Stimulated activated CD4-positive, alpha-beta T cell treated with anti-CD3 and anti-CD28 coated beads, Interleukin-2, amount 100 ng/mL, for 24 hours (primary cell): ENCODE measurements at regions not wholly inside any gene's neighbourhood (a gene's known extent, or its start where the extent isn't known, plus 50 kb on each side); places are given as distances from the start of the nearest gene placed in this dataset.

Experiments used
- DNase-seq, 2 donors: peaks; one replicate each; pipeline ENCODE4 v3.0.0-alpha.2; 2020

GRCh38 chr3:161555320-161555719 lies 58.7 kb downstream of the OTOL1 start:
- DNase-seq, result no peak

- no peak for DNase-seq
Observed at GRCh38 chr3:161556533-161556932, 59.9 kb downstream of the OTOL1 start.

- no peak for DNase-seq
Observed at GRCh38 chr3:161556941-161557340, 60.3 kb downstream of the OTOL1 start.

- no peak for DNase-seq
Observed at GRCh38 chr3:161557445-161558150, 61.0 kb downstream of the OTOL1 start.

- no peak for DNase-seq
Observed at GRCh38 chr3:161558236-161558635, 61.6 kb downstream of the OTOL1 start.

DNA sequence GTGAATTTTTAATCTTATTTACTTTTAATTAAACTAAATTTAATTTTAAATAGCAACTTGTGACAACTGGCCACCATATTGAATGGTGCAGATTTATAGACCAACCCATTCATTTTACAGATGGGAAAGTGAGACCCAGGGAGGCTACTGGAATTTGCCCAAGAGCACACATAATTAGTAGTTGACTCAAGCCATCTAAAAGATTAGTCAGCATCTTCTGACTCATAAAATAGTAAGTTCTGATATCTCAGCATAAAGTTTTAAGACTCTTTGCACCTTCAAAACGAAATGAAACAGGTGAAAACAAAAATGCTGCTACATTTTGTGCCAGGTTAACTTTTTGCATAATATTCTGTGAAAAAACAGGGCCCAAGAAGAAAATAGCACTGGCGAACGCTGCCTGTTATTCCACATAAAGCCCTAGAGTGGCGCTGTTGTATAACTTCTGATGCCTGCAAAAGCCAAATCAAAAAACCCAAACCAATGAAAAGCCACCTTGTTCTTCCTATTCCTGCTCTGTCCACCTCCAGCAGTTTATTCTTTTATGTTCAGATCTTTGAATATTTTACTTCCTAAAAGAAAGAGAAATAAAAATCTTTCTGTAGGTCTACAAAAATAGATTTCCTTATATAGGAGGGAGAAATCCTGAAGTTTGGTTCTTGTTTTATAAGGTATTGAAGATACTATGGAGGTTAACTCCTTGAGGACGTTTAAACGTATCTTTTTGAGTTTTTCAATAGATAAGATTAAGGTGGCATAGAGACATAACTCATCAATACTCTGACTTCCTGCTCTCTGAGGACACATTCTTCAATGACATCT lies 62.8 kb downstream of the OTOL1 start:
- DNase-seq, result no peak

DNA sequence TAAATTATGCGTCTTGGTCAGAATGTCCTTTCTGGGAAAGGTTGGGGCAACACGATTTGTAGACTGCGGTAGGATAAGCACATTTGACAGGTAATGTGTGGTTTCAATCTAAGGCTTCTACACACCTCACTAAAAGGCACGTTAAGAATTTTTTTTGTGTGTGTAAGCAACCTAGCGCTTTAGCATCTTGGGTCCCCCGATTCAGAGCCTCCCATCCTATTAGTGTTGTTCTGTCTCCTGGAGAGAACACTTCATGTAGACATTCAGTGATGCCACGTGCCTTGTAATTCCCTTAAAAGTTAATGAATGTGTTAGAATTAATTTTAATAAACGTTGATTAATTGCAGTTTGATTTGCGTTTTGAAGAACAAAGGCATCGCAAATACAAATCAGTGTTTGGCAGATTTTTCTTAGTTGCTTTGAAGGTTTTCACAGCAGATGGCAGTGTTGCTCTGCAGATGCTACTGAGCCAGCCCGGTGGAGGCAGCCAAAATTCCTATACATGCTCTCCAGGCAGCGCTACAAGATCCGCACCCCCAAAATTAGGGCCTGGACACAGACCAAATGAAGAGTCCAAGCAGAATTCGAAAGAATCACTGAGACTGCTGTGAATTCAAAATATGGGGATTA lies 63.5 kb downstream of the OTOL1 start:
- DNase-seq, result peak in 1 of 2 donors; percentile 13

DNA sequence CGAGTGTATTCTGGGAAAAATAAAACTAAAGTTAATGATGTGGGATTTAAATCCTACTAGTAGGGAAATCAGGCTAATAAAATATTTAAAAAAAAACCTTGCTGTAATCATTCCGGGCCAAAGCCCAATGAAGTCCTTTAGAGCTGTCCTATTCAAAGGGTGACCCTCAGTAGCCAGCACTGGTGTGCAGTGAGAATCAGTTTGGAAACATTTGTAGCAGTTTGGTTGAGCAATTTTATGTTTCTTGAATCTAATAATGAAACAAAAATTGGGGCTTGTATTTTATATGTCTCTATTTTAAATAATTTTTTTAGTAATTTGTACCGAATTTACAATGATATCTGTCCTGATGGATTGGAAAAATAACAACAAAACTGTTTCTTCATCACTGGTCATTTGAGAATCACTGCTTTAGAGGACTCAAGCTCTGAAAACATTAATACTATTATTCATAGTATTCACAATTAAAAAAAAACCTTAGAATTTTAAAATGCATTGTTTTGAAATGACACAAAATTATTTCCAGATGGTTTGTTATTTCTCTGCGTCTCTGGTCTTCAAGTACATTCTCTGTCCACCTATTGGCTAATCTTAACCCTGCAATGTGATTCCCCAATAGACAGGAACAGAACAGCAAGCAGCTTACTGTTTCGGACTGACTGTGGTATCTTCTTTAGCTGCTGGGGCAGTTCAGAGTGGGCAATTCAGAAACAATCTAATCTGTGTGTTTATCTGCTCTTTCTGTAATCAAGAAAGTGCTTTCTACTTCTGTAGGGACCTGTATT lies 71.2 kb downstream of the OTOL1 start:
- no peak for DNase-seq

GRCh38 chr3:161568671-161569070 lies 72.1 kb downstream of the OTOL1 start:
- no peak for DNase-seq

GRCh38 chr3:161571951-161572350 lies 75.3 kb downstream of the OTOL1 start:
- no peak for DNase-seq

- no peak for DNase-seq
Observed at GRCh38 chr3:161573136-161573535, 76.5 kb downstream of the OTOL1 start.

DNA sequence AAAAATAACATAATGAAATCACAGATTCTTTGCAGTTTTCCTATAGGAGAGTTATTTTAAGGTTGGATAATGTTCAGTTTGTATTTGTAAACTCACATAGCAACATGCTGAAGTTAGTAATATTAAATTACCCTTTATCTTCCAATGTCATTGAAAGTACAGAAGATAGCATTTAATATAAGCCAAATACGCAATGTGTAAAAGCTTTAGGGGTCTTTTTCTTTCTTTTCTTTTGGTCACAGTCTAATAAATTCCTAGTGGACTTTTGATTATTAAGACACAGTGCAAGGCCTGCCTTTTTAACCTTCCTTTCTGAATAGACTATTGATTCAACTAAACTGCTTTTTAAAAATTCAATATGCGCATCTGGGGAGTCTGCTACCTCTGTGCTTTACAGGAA lies 79.3 kb downstream of the OTOL1 start:
- no peak for DNase-seq

GRCh38 chr3:161576311-161576710 lies 79.7 kb downstream of the OTOL1 start:
- no peak for DNase-seq

GRCh38 chr3:161576714-161577510 lies 80.3 kb downstream of the OTOL1 start:
- no peak for DNase-seq

GRCh38 chr3:161577662-161578061 lies 81.1 kb downstream of the OTOL1 start:
- DNase-seq, result no peak

GRCh38 chr3:161579395-161580126 lies 83.0 kb downstream of the OTOL1 start:
- DNase-seq, result no peak

DNA sequence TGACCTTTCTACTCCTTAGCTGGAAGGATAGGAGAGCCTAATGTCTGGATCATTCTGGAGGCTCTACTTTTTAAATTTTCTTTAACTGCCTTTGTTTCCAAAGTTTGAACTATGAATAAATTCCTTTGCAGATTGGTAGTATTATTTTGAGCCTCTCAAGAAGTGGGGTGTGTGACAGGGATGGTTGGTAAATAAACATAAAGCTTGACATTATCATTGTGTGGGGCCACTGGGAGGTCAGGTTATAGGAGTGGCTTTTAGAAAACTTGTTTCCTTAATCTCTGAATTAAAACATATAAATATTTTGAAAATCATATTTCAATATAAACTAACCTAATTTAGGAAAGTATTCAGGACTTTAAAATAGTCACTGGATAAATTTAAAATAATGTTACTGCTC lies 89.3 kb downstream of the OTOL1 start:
- no peak for DNase-seq

DNA sequence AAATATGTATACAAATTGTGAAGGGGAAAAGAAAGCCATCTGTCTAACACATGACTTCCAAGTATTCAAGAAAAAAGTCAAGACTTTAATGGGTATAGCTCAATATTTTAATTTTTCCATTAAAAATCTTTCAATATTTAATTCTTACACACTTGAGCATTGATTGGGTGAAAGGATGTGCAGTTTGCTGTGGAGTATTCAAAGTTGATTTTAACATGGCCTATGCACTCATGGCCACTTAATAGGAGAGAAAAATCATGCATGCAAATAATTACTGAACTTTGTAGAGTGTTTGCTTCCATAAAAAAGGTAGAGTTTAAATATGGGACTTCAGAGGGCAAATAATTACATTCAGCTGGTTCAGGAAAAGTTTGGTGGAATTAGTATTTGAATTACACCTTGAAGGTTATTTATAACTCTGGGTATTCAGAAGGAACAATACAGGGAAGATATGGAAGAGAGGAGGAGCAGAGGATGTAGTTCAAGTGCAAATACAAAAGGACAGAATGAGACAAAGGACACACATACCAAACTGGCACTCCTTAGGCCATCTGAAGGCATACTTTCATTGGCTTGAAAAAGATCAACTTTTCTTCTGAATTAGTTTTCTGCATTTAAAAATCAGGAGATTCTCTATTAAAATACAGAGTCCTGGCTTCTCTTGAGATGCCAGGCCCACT lies 90.1 kb downstream of the OTOL1 start:
- DNase-seq, result no peak

DNA sequence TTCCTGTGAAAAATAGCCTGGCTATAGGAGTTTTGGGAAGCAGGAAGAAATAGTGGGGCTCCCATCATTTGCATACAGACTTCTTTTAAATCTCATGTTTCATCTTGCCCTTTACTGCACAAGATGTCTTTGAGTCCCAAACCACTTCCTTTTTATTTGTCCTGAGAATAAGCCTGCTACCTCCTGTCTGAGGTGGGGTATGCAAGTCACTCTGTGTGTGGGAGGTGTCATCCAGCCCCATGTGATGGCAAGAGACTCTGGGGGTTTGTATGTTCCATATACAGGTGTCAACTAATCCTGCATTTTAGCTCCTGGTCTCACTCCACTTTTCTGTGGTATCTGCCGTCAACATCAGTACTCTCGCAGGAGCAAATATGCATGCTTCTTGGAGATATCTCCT lies 102.0 kb downstream of the OTOL1 start:
- DNase-seq, result no peak

DNA sequence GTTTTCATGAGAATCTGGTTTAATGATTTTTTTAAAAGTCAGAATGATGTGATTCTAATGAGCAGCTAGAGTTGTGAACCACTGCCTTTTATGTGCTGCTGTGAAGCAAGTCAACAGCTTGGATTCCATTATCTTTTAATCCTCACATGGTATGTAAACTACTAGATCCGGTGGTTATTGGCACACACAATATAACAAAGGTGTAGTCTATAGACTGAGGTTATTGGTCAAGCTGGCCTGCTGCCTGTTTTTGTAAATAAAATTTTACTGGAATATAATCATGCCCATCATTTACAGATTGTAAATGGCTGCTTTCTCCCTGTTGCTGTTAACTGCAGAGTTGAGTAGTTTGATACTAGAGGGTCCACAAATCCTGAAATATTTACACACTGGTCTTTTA lies 103.1 kb downstream of the OTOL1 start:
- no peak for DNase-seq

DNA sequence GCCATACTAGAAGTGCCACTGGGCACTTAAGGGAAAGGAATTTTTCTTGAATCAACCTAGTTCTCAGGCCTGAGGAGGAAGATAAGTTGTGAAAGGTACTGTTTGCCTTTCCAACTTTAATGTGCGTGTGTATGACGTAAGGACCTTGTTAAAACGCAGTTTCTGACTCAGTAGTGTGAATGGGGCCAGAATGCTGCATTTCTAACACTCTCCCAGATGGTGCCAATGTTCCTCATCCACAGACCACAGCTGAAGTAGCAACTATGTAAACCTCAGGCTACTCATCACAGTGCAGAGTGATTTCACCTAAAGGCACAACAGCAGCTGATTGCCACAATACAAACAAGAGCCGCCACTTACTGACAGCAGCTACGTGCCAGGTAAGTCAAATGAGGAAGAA lies 103.6 kb downstream of the OTOL1 start:
- no peak for DNase-seq
